Cardiac fibroblast (primary cell): ENCODE measurements at regions not wholly inside any gene's neighbourhood (a gene's known extent, or its start where the extent isn't known, plus 50 kb on each side); places are given as distances from the start of the nearest gene placed in this dataset.

Experiments used
- DNase-seq, 2 donors: peaks; one replicate each; pipeline versions ENCODE4 v3.0.0 to v3.0.0-alpha.2; 2010; ENCODE audit warnings: low read depth in 2 of 2
- H3K4me3 ChIP-seq, 2 donors: replicated peaks in 1 of 2; 1 replicate in 1 of 2; 2 replicates in 1 of 2; pipeline ENCODE4 v1.5.1; 2011; ENCODE audit warnings: low read depth in 2 of 2, low read length in 2 of 2, mild to moderate bottlenecking in 2 of 2, moderate library complexity in 1 of 2
- CTCF ChIP-seq: IDR thresholded peaks from one replicate; pipeline ENCODE4 v1.5.1; 2011; ENCODE audit warnings: low read depth, mild to moderate bottlenecking, low read length, inconsistent platforms

- no peak for TF ChIP-seq CTCF
- no peak for DNase-seq
- H3K4me3 ChIP-seq, result no peak overlapping the region
Measured at GRCh38 chr18:78635093-78635800, 344.4 kb upstream of the SALL3 start.

GRCh38 chr18:78636260-78636659 lies 343.4 kb upstream of the SALL3 start:
- TF ChIP-seq CTCF, result no peak
- H3K4me3 ChIP-seq, result no peak overlapping the region
- DNase-seq, result no peak

GRCh38 chr18:78637442-78638402 lies 341.9 kb upstream of the SALL3 start:
- no peak overlapping the region for H3K4me3 ChIP-seq
- DNase-seq, result no peak
- no peak for TF ChIP-seq CTCF

- H3K4me3 ChIP-seq, result no peak overlapping the region
- no peak for DNase-seq
- TF ChIP-seq CTCF, result no peak
Measured at GRCh38 chr18:78639006-78639950, 340.3 kb upstream of the SALL3 start.

- no peak overlapping the region for H3K4me3 ChIP-seq
- DNase-seq, result no peak
- TF ChIP-seq CTCF, result no peak
Measured at GRCh38 chr18:78640246-78640995, 339.2 kb upstream of the SALL3 start.

- TF ChIP-seq CTCF, result no peak
- no peak overlapping the region for H3K4me3 ChIP-seq
- no peak for DNase-seq
Measured at GRCh38 chr18:78641689-78642231, 337.9 kb upstream of the SALL3 start.
